IMR-90 (cell line): ENCODE measurements at regions not wholly inside any gene's neighbourhood (a gene's known extent, or its start where the extent isn't known, plus 50 kb on each side); places are given as distances from the start of the nearest gene placed in this dataset.

Experiments
- ATAC-seq: fragments of 200-7000 bp; cut with Tn5 transposase; 2 replicates; pipeline ENCODE4 v1.9.1; 2020; ENCODE audit warnings: low read depth, mild to moderate bottlenecking, moderate library complexity
- BruUV-seq: library from RNA; stranded (reverse); fragments of 400-500 nt; replicated peaks from 2 replicates; lab custom pipeline; 2021; lab: Mats Ljungman, UMichigan
- CTCF ChIA-PET: fragments of 300-600 bp; formaldehyde crosslinking; extraction: SDS; loops from one replicate; lab custom pipeline; 2021; ENCODE audit warnings: antibody characterized with exemption; lab: Yijun Ruan, JAX
- POLR2A ChIA-PET: fragments of 300-600 bp; sonication (Branson Sonifier 250); formaldehyde crosslinking; loops from one replicate; lab custom pipeline; 2022; ENCODE audit warnings: antibody characterized with exemption; ENCODE audit not compliant: unreplicated experiment; lab: Charles Lee
- DNase-seq: peaks from one replicate; pipeline ENCODE4 v3.0.0; 2013
- H2AFZ ChIP-seq: replicated peaks from 2 replicates; pipeline ENCODE3; 2013; ENCODE audit warnings: low read length, mild to moderate bottlenecking; ENCODE audit not compliant: poor library complexity
- H2AK5ac ChIP-seq: 2 replicates; pipeline ENCODE4 v1.6.1; 2013; ENCODE audit warnings: low read depth, low read length, inconsistent platforms
- H2AK9ac ChIP-seq: replicated peaks from 2 replicates; pipeline ENCODE3; 2013; ENCODE audit warnings: mild to moderate bottlenecking, low read depth, low read length, moderate library complexity; ENCODE audit not compliant: poor library complexity
- H2BK120ac ChIP-seq: 2 replicates; pipeline ENCODE4 v1.6.1; 2013; ENCODE audit warnings: low read depth, low read length, inconsistent platforms
- H2BK15ac ChIP-seq: 3 replicates; pipeline ENCODE4 v1.6.1; 2013; ENCODE audit warnings: low read depth, low read length, inconsistent platforms
- H2BK20ac ChIP-seq: 2 replicates; pipeline ENCODE4 v1.6.1; 2013; ENCODE audit warnings: low read depth, mild to moderate bottlenecking, inconsistent platforms, low read length, moderate library complexity
- H2BK5ac ChIP-seq: 2 replicates; pipeline ENCODE4 v1.6.1; 2013; ENCODE audit warnings: mild to moderate bottlenecking, low read depth, low read length, inconsistent platforms; ENCODE audit not compliant: poor library complexity, severe bottlenecking
- H3K14ac ChIP-seq: replicated peaks from 2 replicates; pipeline ENCODE4 v1.6.1; 2013; ENCODE audit warnings: low read depth, low read length, inconsistent platforms
- H3K18ac ChIP-seq: 2 replicates; pipeline ENCODE4 v1.6.1; 2013; ENCODE audit warnings: low read depth, low read length, control low read depth
- H3K23ac ChIP-seq: 2 replicates; pipeline ENCODE4 v1.6.1; 2013; ENCODE audit warnings: low read depth, low read length, inconsistent platforms
- H3K27ac ChIP-seq: 2 replicates; pipeline ENCODE4 v1.5.1; 2013; ENCODE audit warnings: mild to moderate bottlenecking, control low read depth, low read length; ENCODE audit not compliant: insufficient read depth
- H3K27me3 ChIP-seq: 2 replicates; pipeline ENCODE4 v1.6.1; 2013; ENCODE audit warnings: low read length; ENCODE audit not compliant: control insufficient read depth, insufficient read depth
- H3K36me3 ChIP-seq: 2 replicates; pipeline ENCODE4 v1.6.1; 2013; ENCODE audit warnings: low read length, mixed read lengths; ENCODE audit not compliant: control insufficient read depth, insufficient read depth
- H3K4ac ChIP-seq: 2 replicates; pipeline ENCODE4 v1.6.1; 2013; ENCODE audit warnings: low read depth, low read length, inconsistent platforms
- H3K4me1 ChIP-seq: 2 replicates; pipeline ENCODE4 v1.6.1; 2013; ENCODE audit warnings: low read length, mixed read lengths; ENCODE audit not compliant: control insufficient read depth, insufficient read depth
- H3K4me2 ChIP-seq: 2 replicates; pipeline ENCODE4 v1.6.1; 2013; ENCODE audit warnings: low read depth, mild to moderate bottlenecking, control low read depth, low read length, moderate library complexity
- H3K4me3 ChIP-seq: 2 replicates; pipeline ENCODE4 v1.5.1; 2013; ENCODE audit warnings: low read depth, mild to moderate bottlenecking, control low read depth, low read length, moderate library complexity; ENCODE audit not compliant: insufficient read depth
- H3K56ac ChIP-seq: 2 replicates; pipeline ENCODE4 v1.6.1; 2013; ENCODE audit warnings: low read length, inconsistent platforms; ENCODE audit not compliant: insufficient read depth; ENCODE audit errors: extremely low read depth
- H3K79me1 ChIP-seq, 2 experiments: 2 replicates each; pipeline ENCODE4 v1.6.1; 2013; ENCODE audit warnings: low read length in 2 of 2, inconsistent platforms in 1 of 2, low read depth in 1 of 2
- H3K9ac ChIP-seq: 2 replicates; pipeline ENCODE4 v1.6.1; 2013; ENCODE audit warnings: low read depth, low read length, control low read depth
- H3K9me1 ChIP-seq: 2 replicates; pipeline ENCODE4 v1.6.1; 2013; ENCODE audit warnings: low read length, inconsistent platforms; ENCODE audit not compliant: insufficient read depth
- H3K9me3 ChIP-seq: 2 replicates; pipeline ENCODE4 v1.6.1; 2013; ENCODE audit warnings: low read length; ENCODE audit not compliant: control insufficient read depth, insufficient read depth
- H4K20me1 ChIP-seq: 2 replicates; pipeline ENCODE4 v1.6.1; 2013; ENCODE audit warnings: low read length, inconsistent platforms; ENCODE audit not compliant: insufficient read depth
- H4K5ac ChIP-seq: 2 replicates; pipeline ENCODE4 v1.6.1; 2013; ENCODE audit warnings: mild to moderate bottlenecking, low read depth, low read length, control low read depth
- H4K8ac ChIP-seq, 2 experiments: 2 replicates each; pipeline ENCODE4 v1.6.1; 2013; ENCODE audit warnings: low read depth in 2 of 2, low read length in 2 of 2, control low read depth in 1 of 2, inconsistent platforms in 1 of 2
- H4K91ac ChIP-seq: 2 replicates; pipeline ENCODE4 v1.6.1; 2013; ENCODE audit warnings: low read depth, low read length, inconsistent platforms; ENCODE audit not compliant: insufficient read depth
- BHLHE40 ChIP-seq: fragments of 150-350 bp; IDR thresholded peaks from 2 replicates; pipeline ENCODE4 v1.6.1; 2016; ENCODE audit warnings: mild to moderate bottlenecking, low read depth, low read length
- CEBPB ChIP-seq: IDR thresholded peaks from 2 replicates; pipeline ENCODE4 v1.6.1; 2012; ENCODE audit warnings: low read depth, low read length, improper control_type of control experiment
- CHD1 ChIP-seq: IDR thresholded peaks from 2 replicates; pipeline ENCODE4 v1.6.1; 2012; ENCODE audit warnings: low read depth, low read length, improper control_type of control experiment
- FOS ChIP-seq: fragments of 150-350 bp; IDR thresholded peaks from 2 replicates; pipeline ENCODE4 v1.6.1; 2016; ENCODE audit warnings: low read depth, low read length
- MAFK ChIP-seq: IDR thresholded peaks from 2 replicates; pipeline ENCODE4 v1.6.1; 2012; ENCODE audit warnings: low read depth, low read length, improper control_type of control experiment
- MAZ ChIP-seq: IDR thresholded peaks from 2 replicates; pipeline ENCODE4 v1.6.1; 2012; ENCODE audit warnings: low read depth, mild to moderate bottlenecking, low read length, improper control_type of control experiment, moderate library complexity, borderline replicate concordance
- MXI1 ChIP-seq: IDR thresholded peaks from 2 replicates; pipeline ENCODE4 v1.6.1; 2012; ENCODE audit warnings: low read depth, mild to moderate bottlenecking, low read length, moderate library complexity, borderline replicate concordance
- NFE2L2 ChIP-seq: fragments of 150-350 bp; IDR thresholded peaks from 2 replicates; pipeline ENCODE4 v1.6.1; 2016; ENCODE audit warnings: low read depth, mild to moderate bottlenecking, low read length
- POLR2A ChIP-seq: IDR thresholded peaks from 2 replicates; pipeline ENCODE4 v1.6.1; 2012; ENCODE audit warnings: mild to moderate bottlenecking, low read depth, low read length
- RAD21 ChIP-seq: IDR thresholded peaks from 2 replicates; pipeline ENCODE4 v1.6.1; 2012; ENCODE audit warnings: low read length, improper control_type of control experiment
- RCOR1 ChIP-seq: IDR thresholded peaks from 2 replicates; pipeline ENCODE4 v1.6.1; 2012; ENCODE audit warnings: mild to moderate bottlenecking, low read length, improper control_type of control experiment; ENCODE audit not compliant: insufficient replicate concordance
- RFX5 ChIP-seq: IDR thresholded peaks from 2 replicates; pipeline ENCODE4 v1.8.0; 2012; ENCODE audit warnings: low read depth, mild to moderate bottlenecking, low read length, moderate library complexity
- SMC3 ChIP-seq: fragments of 150-350 bp; IDR thresholded peaks from 2 replicates; pipeline ENCODE4 v1.6.1; 2016; ENCODE audit warnings: low read depth, mild to moderate bottlenecking, antibody characterized with exemption, low read length, moderate library complexity
- WGBS, 2 experiments: methylation state at CpG; one replicate each; pipeline versions ENCODE4 v1.1.5 to v1.1.7; 2013; ENCODE audit warnings: missing lambda C conversion rate in 2 of 2; ENCODE audit not compliant: insufficient read length in 1 of 2; ENCODE audit errors: extremely low coverage in 2 of 2; 5-methylcytosine and 5-hydroxymethylcytosine counted together
- dilution Hi-C: fragments of 300-500 bp; cut with HindIII; formaldehyde crosslinking; loops from one replicate; pipeline ENCODE4 v1.14.3; 2018; ENCODE audit warnings: low sequenced_read_pairs; ENCODE audit not compliant: unreplicated experiment
- in situ Hi-C: fragments of 300-500 bp; cut with MboI; formaldehyde crosslinking; loops from 3 replicates; pipeline ENCODE4 v1.14.3; 2019; ENCODE audit warnings: low sequenced_read_pairs, inconsistent platforms, mixed read lengths
- intact Hi-C: fragments of 100-400 bp; cut with micrococcal nuclease; formaldehyde crosslinking; loops from 2 replicates; pipeline ENCODE4 v1.10.0; 2022
- TF ChIP-seq, protein P1 (sequence below): conservative IDR thresholded peaks from 2 replicates; pipeline ENCODE4 v1.5.1; 2012; ENCODE audit warnings: mild to moderate bottlenecking, low read depth, low read length, improper control_type of control experiment
- TF ChIP-seq, protein P2 (sequence below): fragments of 150-350 bp; IDR thresholded peaks from 2 replicates; pipeline ENCODE4 v1.6.1; 2016; ENCODE audit warnings: low read depth, mild to moderate bottlenecking, low read length, moderate library complexity, borderline replicate concordance
- TF ChIP-seq, protein P3 (sequence below): fragments of 150-350 bp; IDR thresholded peaks from 2 replicates; pipeline ENCODE4 v1.6.1; 2017; ENCODE audit warnings: mild to moderate bottlenecking, antibody characterized with exemption, low read length, low read depth

DNA sequence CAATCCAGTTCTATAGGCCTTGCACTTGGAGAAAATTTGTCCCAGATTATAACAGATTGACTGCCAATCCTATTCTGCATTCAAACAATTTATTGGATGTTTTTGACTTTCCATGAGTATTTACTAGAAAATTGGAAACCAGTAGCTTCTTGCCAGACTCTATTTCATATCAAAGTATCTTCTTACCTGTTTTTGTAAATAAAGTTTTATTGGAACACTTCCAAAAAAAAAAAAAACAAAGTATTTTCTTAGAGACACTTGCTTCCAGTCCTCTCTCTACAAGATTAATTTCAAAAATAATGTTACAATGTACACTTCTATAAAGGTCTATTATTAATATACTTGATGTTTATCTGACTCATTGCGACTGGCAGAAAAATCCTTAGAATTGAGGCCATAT lies 209.2 kb upstream of the PCDH9 start:
- no peak overlapping the region for H3K14ac ChIP-seq
- H3K9me3 ChIP-seq, result no peaks in the 10 kb centered on the region
- ChIA-PET POLR2A (no interaction called here), CTCF (no interaction called here)
- no peak overlapping the region for H4K91ac ChIP-seq
- no peak overlapping the region for H3K4me2 ChIP-seq
- no peak overlapping the region for H4K5ac ChIP-seq
- no peak overlapping the region for H3K4me3 ChIP-seq
- no CpG with 5 or more reads among the region's 1 CpG for WGBS, 2 experiments
- dilution Hi-C loops, result no loop called here
- H4K8ac ChIP-seq, result no peak overlapping the region
- H2BK5ac ChIP-seq, result no peak overlapping the region
- no peaks in the 10 kb centered on the region for H3K79me1 ChIP-seq
- H3K36me3 ChIP-seq, result no peaks in the 10 kb centered on the region
- ATAC-seq (no peak), DNase-seq (no peak)
- intact Hi-C loops, result no loop called here
- no peak overlapping the region for H2BK15ac ChIP-seq
- H2BK20ac ChIP-seq, result no peak overlapping the region
- H3K9me1 ChIP-seq, result no peaks in the 10 kb centered on the region
- no peak overlapping the region for H3K27ac ChIP-seq
- no peak overlapping the region for H2AFZ ChIP-seq
- H3K4me1 ChIP-seq, result no peaks in the 10 kb centered on the region
- H2BK120ac ChIP-seq, result no peak overlapping the region
- TF ChIP-seq, protein P1, sequence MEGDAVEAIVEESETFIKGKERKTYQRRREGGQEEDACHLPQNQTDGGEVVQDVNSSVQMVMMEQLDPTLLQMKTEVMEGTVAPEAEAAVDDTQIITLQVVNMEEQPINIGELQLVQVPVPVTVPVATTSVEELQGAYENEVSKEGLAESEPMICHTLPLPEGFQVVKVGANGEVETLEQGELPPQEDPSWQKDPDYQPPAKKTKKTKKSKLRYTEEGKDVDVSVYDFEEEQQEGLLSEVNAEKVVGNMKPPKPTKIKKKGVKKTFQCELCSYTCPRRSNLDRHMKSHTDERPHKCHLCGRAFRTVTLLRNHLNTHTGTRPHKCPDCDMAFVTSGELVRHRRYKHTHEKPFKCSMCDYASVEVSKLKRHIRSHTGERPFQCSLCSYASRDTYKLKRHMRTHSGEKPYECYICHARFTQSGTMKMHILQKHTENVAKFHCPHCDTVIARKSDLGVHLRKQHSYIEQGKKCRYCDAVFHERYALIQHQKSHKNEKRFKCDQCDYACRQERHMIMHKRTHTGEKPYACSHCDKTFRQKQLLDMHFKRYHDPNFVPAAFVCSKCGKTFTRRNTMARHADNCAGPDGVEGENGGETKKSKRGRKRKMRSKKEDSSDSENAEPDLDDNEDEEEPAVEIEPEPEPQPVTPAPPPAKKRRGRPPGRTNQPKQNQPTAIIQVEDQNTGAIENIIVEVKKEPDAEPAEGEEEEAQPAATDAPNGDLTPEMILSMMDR, result no peak
- TF ChIP-seq RCOR1 (no peak), CEBPB (no peak), NFE2L2 (no peak), BHLHE40 (no peak), SMC3 (no peak), MAFK (no peak), RFX5 (no peak), CHD1 (no peak), RAD21 (no peak), FOS (no peak), MAZ (no peak), POLR2A (no peak), MXI1 (no peak)
- TF ChIP-seq, protein P2, sequence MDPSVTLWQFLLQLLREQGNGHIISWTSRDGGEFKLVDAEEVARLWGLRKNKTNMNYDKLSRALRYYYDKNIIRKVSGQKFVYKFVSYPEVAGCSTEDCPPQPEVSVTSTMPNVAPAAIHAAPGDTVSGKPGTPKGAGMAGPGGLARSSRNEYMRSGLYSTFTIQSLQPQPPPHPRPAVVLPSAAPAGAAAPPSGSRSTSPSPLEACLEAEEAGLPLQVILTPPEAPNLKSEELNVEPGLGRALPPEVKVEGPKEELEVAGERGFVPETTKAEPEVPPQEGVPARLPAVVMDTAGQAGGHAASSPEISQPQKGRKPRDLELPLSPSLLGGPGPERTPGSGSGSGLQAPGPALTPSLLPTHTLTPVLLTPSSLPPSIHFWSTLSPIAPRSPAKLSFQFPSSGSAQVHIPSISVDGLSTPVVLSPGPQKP, result no peak
- TF ChIP-seq, protein P3, sequence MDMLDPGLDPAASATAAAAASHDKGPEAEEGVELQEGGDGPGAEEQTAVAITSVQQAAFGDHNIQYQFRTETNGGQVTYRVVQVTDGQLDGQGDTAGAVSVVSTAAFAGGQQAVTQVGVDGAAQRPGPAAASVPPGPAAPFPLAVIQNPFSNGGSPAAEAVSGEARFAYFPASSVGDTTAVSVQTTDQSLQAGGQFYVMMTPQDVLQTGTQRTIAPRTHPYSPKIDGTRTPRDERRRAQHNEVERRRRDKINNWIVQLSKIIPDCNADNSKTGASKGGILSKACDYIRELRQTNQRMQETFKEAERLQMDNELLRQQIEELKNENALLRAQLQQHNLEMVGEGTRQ, result no peak
- H4K20me1 ChIP-seq, result no peaks in the 10 kb centered on the region
- H3K4ac ChIP-seq, result no peak overlapping the region
- no peak overlapping the region for H3K9ac ChIP-seq
- H2AK9ac ChIP-seq, result no peak overlapping the region
- H3K27me3 ChIP-seq, result no peaks in the 10 kb centered on the region
- no peak overlapping the region for H3K23ac ChIP-seq
- in situ Hi-C loops, result no loop called here
- no TSS peak for BruUV-seq
- no peak overlapping the region for H2AK5ac ChIP-seq
- H3K18ac ChIP-seq, result no peak overlapping the region
- no peak overlapping the region for H3K56ac ChIP-seq
